HG03196 (cell line): ENCODE measurements at regions not wholly inside any gene's neighbourhood (a gene's known extent, or its start where the extent isn't known, plus 50 kb on each side); places are given as distances from the start of the nearest gene placed in this dataset.
"Not testable (repeated sequence)": the region's sequence is repeated elsewhere in the genome, so short reads cannot be mapped to it uniquely, and the experiment has no call there.

Source experiments
- ATAC-seq: cut with Tn5 transposase; IDR thresholded peaks from one replicate; pipeline ENCODE4 v1.9.1; 2021; ENCODE audit not compliant: unreplicated experiment

GRCh38 chr6:74334722-74335121 lies 638.7 kb downstream of the CD109 start:
- ATAC-seq = no peak

DNA sequence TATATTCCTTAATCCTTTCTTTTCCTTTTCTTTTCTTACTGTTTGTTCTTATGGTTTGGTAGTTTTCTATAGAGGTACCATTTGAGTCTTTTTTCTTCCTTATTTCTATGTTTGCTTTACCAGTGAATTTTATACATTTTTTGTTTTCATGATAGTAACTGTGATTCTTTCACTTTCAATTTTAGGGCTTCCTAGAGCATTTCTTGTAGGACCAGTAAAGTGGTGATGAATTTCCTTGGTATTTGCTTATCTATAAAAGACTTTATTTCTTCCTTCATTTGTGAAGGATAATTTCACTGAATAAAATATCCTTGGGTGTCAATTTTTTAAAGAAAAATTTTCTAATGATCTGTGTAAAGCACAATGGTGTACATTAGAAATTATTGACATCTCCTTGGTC lies 637.4 kb downstream of the CD109 start:
- no peak for ATAC-seq

- no peak for ATAC-seq
Observed at GRCh38 chr6:74320715-74321114, 624.7 kb downstream of the CD109 start.

DNA sequence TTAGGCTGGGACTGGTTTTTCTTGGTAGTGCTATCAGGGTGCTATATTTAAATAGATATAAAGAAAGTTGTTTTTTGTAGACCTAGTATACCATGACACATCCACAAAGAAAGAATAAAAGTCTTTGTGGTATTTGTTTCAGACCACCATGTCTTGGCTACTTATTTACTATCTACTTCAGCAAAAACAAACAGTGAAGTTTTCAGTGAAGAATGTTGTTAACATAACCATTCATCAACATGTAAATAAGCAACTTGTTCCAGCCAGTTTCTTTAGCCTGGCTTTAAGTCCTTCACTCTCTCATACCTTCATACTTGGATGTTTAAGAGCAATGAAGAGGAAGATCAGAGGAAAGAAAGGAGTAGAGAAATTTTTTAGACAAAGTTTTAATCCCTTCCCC lies 624.1 kb downstream of the CD109 start:
- ATAC-seq = no peak

- ATAC-seq = no peak
Observed at GRCh38 chr6:74319292-74319691, 623.3 kb downstream of the CD109 start.

DNA sequence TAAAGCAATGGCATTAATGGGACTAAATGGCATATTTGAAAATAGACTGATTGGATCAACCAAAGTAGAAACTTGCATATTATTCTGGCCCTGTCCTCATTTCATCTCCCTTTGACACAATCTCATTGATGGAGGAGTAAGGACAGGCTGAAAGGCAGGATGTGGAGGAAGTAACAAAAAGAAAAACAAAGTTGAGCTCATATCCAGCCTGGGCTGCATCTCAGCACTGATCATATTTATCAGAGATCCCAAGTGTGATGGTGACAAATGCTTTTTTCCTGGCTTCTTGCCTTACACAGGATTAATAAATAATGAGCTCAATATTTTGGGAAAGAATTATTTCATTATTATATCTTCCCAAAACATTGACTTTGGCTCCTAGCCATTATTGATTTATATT lies 622.7 kb downstream of the CD109 start:
- no peak for ATAC-seq

DNA sequence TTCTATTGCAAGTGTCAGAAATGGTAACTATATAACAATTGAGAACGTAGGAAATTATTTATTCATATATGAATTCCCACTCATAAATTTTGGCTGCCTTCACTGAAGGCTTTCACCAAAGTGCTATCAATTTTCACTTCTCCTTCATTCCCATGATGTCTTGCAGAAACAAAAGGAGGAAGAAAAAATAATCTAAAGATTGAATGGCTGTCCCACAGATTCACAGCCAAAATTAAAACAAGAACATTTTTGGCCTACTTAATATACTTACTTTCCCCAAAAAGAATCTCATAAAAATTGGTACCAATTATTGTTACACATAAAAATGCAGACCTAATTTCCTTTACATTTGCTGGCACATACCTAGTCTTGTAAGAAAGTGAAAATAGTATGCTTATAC lies 616.1 kb downstream of the CD109 start:
- no peak for ATAC-seq

DNA sequence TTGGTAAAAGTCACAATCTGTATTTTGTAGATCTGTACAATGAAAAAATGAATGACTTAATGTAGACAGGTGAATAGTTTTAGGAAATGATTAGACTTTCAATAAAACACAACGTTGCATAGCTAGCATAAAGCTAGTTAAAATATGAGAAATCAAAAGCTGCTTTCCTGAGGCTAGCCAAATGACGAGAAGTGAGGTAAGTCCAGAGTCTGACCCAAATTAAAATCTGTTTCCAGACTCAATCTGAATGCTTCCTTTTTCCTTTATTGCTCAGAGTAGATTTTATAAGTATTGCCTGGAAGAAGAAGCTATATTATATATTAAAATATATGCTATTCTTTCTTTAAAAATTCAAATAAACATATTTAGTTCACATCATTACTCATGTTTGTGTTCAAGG lies 615.4 kb downstream of the CD109 start:
- no peak for ATAC-seq

- no peak for ATAC-seq
Observed at GRCh38 chr6:74289884-74290283, 593.9 kb downstream of the CD109 start.

GRCh38 chr6:74287932-74288331 lies 591.9 kb downstream of the CD109 start:
- no peak for ATAC-seq

DNA sequence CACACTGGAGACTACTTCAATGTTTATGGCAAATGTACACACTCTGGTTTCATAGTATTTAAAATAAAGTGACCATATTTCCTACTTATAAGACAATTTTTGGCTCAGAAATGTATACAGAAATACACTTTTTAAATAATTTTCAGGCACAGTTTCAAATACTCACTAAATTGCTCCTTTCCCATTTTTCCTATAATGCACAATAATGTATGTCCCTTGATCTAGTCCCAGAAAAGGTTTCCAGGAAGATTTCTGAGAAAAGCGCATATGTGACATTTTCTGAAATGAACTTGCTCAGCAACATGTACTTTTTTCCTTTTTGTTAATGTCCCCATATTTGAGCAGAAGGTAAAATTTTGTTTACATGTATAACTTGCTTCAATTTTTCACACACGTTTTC lies 591.4 kb downstream of the CD109 start:
- no peak for ATAC-seq

DNA sequence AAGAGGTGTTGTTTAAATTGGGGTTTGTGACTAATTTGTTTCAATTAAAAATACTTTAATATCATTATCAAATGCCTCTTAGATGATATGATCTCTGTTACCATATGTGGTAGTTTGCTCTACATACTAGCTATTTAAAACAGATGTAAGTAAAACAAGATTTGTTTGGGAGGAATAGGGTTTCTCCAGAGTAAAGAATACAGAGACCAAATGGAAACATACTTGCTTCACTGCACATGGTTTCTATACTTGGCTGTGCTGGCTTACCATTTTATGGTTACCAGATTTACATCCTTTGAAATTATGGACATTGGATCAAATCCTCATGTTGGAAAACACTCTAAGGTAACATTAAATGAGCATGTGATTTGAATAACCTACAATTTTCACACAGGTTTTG lies 588.3 kb downstream of the CD109 start:
- ATAC-seq = no peak

- ATAC-seq = no peak
Observed at GRCh38 chr6:74283532-74283931, 587.5 kb downstream of the CD109 start.

DNA sequence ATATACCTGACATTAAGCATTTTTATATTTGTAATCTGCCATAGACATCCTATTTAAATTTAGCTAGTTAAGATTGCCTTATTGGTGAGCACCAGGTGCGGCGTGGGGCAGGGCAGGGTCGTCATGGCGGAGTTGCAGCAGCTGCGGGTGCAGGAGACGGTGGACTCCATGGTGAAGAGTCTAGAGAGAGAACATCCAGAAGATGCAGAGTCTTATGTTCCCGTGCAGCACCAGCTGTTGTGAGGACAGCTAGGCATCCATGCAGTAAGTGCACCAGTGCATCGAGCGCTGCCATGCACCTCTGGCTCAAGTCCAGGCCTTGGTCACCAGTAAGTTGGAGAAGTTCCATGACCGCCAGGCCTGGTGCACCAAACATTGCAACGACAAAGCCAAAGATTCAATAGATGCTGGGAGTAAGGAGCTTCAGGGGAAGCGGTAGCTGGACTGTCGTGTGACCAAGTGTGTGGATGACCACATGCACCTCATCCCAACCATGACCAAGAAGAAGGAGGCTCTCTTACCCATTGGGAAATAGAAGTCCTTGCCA lies 586.2 kb downstream of the CD109 start:
- ATAC-seq = no peak

DNA sequence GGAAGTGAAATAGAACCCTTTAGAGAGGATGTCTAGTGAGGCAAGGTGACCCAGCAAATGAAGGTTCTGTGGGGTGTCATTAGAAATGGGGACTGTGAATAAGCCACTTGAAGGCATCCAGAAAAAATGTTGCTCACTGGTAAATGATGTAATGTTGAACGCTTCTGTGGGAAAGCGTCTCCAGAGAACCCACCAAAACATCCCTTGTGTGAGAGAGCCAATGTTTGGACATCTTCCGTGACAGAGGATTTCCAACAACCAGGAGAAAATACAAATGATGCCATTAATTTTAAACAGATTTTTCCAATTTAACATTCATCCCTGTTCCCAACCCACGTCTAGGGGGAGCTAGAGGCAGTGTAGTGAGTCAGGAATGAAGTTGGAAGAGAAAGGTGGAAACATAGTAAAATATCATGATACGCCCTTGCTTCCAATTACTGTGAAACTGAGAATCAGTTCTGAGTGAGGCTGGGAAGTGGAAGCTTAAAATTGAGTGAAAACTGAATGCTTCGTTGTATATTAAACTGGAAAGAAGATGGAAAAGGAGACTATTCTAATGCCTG lies 584.2 kb downstream of the CD109 start:
- ATAC-seq = no peak

- no peak for ATAC-seq
Observed at GRCh38 chr6:74277777-74278186, 581.8 kb downstream of the CD109 start.

DNA sequence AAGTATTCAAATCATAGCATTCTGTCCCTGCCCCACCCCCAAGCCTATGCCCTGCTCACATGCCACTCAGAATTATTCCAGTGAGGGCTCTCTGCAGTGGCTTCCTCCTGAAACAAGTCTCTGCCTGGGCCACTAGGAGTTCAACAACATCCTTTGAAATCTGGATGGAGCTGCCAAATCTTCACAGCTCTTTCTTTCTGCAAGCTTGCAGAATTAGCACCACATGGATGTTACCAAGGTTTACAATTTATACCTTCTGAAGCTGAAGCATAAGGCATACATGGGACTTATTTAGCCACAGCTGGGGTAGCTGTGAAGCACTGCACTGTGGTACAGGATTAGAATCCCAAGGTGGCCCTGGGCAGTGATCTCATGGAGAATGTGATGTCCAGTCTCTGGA lies 577.5 kb downstream of the CD109 start:
- no peak for ATAC-seq

- ATAC-seq = no peak
Observed at GRCh38 chr6:74269600-74269858, 573.5 kb downstream of the CD109 start.

- ATAC-seq = no peak
Observed at GRCh38 chr6:74268815-74269599, 573.0 kb downstream of the CD109 start.

DNA sequence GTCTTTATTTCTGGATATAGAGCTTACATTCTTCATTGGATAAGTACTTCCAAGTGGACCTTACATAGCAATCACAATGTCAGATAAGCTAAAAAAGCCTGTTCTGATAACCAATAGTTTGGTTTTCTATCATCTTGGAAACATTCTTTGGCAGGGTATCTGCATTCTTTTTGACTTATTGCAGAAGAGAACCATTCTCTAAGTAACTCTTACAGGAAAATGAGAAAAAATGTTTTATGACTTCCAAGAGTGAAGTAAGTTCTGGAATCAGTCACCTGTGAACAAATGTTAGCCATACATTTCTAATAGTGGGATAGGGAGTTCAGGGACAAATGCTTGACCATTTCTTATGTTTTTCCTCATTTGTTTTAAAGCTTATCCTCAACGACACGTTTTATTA lies 564.0 kb downstream of the CD109 start:
- ATAC-seq = no peak

DNA sequence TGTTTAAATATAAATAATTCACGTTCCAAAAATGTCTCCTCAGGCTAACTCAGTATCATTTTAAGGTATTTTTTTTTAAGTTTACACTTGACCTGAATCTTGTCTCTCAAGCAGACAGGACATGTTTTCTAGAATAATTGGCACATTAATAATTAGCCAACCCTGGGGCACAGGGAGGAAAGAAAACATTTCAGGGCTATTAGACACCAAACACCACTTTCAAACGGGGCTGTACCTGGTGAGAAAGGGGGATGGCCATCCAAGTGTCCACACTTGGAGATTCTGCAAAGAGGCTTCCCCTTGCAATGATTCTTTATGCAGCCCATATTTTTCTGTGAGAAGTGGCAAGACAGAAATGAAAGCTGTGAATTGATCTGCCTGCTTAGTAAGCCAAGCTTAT lies 560.8 kb downstream of the CD109 start:
- ATAC-seq = no peak

- ATAC-seq = no peak
Observed at GRCh38 chr6:74256381-74256780, 560.4 kb downstream of the CD109 start.

- ATAC-seq = not testable (repeated sequence)
Observed at GRCh38 chr6:74255007-74255406, 559.0 kb downstream of the CD109 start.
